Adrenal gland (tissue), 5 donors: ENCODE measurements at regions not wholly inside any gene's neighbourhood (a gene's known extent, or its start where the extent isn't known, plus 50 kb on each side); places are given as distances from the start of the nearest gene placed in this dataset.

Source experiments
- POLR2A ChIP-seq, 2 donors: fragments of 450-650 bp; IDR thresholded peaks; one replicate each; pipeline ENCODE4 v1.6.1; 2017; ENCODE audit warnings: antibody characterized with exemption in 2 of 2, mild to moderate bottlenecking in 2 of 2, moderate library complexity in 1 of 2
- TF ChIP-seq, protein P1 (sequence below), 6 experiments: fragments of 450-650 bp in 4 of 6; fragments of 200-600 bp in 2 of 6; sonication (generic) in 1 of 6; IDR thresholded peaks; 1 replicate in 5 of 6; 2 replicates in 1 of 6; pipeline versions ENCODE4 v1.5.1 to v1.8.0; 2016 to 2021; ENCODE audit warnings: antibody characterized with exemption in 6 of 6, mild to moderate bottlenecking in 2 of 6, moderate library complexity in 1 of 6
- donor health status: DM: no; HTN: no; CAD: no.

DNA sequence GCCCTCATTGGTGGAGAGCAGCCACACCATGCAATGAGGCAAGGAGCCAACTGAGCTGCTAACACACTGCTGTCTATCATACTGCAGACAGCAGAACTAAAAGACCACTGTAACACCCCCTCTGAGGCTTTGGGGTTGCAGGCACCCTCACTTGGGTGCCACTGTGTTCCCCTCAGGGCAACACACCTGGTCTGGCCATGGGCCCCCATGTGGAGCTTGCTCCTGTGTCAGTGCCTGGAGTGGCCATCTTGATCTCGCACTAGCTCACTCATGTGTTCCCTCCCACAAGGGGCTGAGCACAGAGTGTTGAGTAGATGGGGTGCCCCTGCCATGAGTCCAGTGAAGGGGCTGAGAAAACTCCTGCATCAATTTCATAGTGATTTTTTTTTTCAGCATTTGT lies 532.4 kb upstream of the FTMT start:
- TF ChIP-seq, protein P1, sequence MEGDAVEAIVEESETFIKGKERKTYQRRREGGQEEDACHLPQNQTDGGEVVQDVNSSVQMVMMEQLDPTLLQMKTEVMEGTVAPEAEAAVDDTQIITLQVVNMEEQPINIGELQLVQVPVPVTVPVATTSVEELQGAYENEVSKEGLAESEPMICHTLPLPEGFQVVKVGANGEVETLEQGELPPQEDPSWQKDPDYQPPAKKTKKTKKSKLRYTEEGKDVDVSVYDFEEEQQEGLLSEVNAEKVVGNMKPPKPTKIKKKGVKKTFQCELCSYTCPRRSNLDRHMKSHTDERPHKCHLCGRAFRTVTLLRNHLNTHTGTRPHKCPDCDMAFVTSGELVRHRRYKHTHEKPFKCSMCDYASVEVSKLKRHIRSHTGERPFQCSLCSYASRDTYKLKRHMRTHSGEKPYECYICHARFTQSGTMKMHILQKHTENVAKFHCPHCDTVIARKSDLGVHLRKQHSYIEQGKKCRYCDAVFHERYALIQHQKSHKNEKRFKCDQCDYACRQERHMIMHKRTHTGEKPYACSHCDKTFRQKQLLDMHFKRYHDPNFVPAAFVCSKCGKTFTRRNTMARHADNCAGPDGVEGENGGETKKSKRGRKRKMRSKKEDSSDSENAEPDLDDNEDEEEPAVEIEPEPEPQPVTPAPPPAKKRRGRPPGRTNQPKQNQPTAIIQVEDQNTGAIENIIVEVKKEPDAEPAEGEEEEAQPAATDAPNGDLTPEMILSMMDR (IDR thresholded peaks at IDR 0.05) = no peak
- TF ChIP-seq POLR2A (IDR thresholded peaks at IDR 0.05) = no peak
